Tibial nerve (tissue), 4 donors: ENCODE measurements at regions not wholly inside any gene's neighbourhood (a gene's known extent, or its start where the extent isn't known, plus 50 kb on each side); places are given as distances from the start of the nearest gene placed in this dataset.

Experiments used
- EP300 ChIP-seq, 2 donors: sonication (generic); formaldehyde crosslinking; IDR thresholded peaks; one replicate each; pipeline ENCODE4 v1.6.1; 2017; ENCODE audit warnings: antibody characterized with exemption in 2 of 2, mild to moderate bottlenecking in 1 of 2
- POLR2A ChIP-seq, 2 donors: fragments of 450-650 bp; IDR thresholded peaks; one replicate each; pipeline ENCODE4 v1.6.1; 2017; ENCODE audit warnings: antibody characterized with exemption in 2 of 2, mild to moderate bottlenecking in 2 of 2, moderate library complexity in 2 of 2
- TF ChIP-seq, protein P1 (sequence below), 5 experiments: fragments of 200-600 bp in 3 of 5; fragments of 450-650 bp in 2 of 5; sonication (generic) in 3 of 5; IDR thresholded peaks; one replicate each; pipeline ENCODE4 v1.5.1; 2016 to 2019; ENCODE audit warnings: antibody characterized with exemption in 5 of 5, mild to moderate bottlenecking in 3 of 5, moderate library complexity in 2 of 5

- TF ChIP-seq, protein P1, sequence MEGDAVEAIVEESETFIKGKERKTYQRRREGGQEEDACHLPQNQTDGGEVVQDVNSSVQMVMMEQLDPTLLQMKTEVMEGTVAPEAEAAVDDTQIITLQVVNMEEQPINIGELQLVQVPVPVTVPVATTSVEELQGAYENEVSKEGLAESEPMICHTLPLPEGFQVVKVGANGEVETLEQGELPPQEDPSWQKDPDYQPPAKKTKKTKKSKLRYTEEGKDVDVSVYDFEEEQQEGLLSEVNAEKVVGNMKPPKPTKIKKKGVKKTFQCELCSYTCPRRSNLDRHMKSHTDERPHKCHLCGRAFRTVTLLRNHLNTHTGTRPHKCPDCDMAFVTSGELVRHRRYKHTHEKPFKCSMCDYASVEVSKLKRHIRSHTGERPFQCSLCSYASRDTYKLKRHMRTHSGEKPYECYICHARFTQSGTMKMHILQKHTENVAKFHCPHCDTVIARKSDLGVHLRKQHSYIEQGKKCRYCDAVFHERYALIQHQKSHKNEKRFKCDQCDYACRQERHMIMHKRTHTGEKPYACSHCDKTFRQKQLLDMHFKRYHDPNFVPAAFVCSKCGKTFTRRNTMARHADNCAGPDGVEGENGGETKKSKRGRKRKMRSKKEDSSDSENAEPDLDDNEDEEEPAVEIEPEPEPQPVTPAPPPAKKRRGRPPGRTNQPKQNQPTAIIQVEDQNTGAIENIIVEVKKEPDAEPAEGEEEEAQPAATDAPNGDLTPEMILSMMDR (IDR thresholded peaks at IDR 0.05): no peak
- TF ChIP-seq POLR2A (IDR thresholded peaks at IDR 0.05) (no peak), EP300 (IDR thresholded peaks at IDR 0.05) (no peak)
Measured at GRCh38 chr17:71229070-71229469, 891.8 kb upstream of the SOX9 start.
